ENCODE measurements at regions not wholly inside any gene's neighbourhood (a gene's known extent, or its start where the extent isn't known, plus 50 kb on each side); places are given as distances from the start of the nearest gene placed in this dataset.

DNA sequence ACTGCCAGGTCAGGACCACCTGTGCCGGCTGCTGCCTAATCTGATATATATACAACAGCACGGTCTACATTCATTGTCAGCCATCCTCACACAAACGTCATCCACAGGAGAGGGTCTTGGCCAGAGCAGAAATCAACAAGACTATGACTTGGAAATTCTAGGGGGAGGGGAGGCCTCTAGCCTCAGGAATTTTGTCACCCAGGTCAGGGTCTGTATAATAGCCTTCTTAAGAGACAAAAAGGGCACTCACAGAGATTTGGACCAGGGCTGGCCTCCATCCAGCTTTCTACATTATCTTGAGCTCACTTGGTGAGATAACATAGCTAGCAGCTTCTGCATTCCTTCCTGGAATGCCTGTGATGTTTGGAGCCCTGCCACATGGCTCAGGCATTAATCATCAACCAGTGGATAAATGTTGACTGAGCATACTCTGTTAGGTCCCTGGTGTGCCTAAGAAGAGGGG is 50.4 kb upstream of the CTIF start:
- Histone ChIP-seq H3K27ac (peak overlapping the region in 1 of 2 donors; percentile 63), H3K4me3 (no peak overlapping the region)
- TF ChIP-seq, protein P1, sequence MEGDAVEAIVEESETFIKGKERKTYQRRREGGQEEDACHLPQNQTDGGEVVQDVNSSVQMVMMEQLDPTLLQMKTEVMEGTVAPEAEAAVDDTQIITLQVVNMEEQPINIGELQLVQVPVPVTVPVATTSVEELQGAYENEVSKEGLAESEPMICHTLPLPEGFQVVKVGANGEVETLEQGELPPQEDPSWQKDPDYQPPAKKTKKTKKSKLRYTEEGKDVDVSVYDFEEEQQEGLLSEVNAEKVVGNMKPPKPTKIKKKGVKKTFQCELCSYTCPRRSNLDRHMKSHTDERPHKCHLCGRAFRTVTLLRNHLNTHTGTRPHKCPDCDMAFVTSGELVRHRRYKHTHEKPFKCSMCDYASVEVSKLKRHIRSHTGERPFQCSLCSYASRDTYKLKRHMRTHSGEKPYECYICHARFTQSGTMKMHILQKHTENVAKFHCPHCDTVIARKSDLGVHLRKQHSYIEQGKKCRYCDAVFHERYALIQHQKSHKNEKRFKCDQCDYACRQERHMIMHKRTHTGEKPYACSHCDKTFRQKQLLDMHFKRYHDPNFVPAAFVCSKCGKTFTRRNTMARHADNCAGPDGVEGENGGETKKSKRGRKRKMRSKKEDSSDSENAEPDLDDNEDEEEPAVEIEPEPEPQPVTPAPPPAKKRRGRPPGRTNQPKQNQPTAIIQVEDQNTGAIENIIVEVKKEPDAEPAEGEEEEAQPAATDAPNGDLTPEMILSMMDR (IDR thresholded peaks at IDR 0.05) = no peak
- DNase-seq (ENCODE audit: low spot score) = peak; percentile 92

DNA sequence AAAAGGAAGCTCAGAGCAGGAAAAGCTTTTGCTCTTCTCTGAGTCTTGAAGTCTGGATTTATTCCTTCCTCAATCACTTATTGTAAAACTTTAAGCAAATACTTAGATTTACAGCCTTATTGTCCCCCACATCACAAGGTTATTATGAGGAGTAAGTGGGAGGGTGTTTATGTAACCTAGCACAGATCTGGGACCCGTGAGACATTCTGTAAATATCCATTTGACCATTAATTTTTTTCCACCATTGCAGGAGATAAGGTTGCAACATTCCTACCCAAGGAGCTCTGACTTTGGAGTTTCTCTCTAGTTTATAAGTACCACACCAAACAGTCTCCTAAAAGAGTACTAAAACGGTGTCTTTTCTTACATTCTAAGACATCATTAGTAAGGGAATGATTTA is 52.1 kb upstream of the CTIF start:
- no peak for DNase-seq (ENCODE audit: low spot score)
- Histone ChIP-seq H3K27ac (peak overlapping the region; percentile 25 to 69), H3K4me3 (no peak overlapping the region)
- TF ChIP-seq, protein P1 (IDR thresholded peaks at IDR 0.05) = no peak

DNA sequence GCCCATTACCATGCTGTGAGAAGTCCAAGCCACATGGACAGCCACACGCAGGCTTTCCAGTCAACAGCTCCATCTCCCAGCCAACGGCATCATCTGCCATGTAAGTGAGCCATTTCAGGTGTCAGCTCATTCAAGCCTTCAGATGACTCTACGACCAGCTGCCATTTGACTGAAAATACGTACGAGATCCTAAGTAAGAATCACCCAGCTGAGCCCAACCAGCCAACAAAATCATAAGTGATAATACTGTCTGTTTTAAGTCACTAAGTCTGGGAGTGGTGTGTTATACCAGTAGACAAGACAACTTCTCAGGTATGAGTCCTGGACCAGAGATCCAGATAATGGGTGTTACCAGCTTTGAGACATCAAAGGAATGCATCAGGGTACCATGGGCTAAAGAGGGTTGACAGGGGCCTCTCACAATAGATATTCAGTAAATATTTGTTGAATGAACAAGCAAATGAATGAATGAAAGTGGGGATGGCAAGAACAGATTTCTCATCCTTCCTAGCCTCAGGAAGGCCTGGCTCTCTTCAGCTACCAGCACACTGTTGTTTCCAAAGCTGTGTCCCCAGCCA is 52.9 kb upstream of the CTIF start:
- peak overlapping the region; percentile 25 to 69 for H3K27ac ChIP-seq
- no peak for DNase-seq (ENCODE audit: low spot score)
- TF ChIP-seq, protein P1 (IDR thresholded peaks at IDR 0.05) = no peak
- H3K4me3 ChIP-seq = no peak overlapping the region

DNA sequence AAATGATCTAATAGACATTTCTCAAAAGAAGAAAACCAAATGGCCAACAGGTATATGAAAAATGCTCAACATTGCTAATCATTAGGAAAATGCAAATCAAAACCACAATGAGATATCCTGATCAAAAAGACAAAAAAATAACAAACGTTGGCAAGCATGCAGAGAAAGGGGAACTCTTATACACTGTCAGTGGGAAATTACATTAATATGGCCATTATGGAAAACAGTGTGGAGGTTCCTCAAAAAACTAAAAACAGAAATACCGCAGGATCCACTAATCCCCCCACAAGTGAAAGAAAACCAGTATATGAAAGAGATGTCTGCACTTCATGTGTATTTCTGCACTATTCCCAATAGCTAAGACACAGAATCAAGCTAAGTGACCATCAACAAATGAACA is 57.7 kb upstream of the CTIF start:
- TF ChIP-seq, protein P1 (IDR thresholded peaks at IDR 0.05) = no peak
- no peak for DNase-seq (ENCODE audit: low spot score)
- Histone ChIP-seq H3K27ac (no peak overlapping the region), H3K4me3 (no peak overlapping the region)

DNA sequence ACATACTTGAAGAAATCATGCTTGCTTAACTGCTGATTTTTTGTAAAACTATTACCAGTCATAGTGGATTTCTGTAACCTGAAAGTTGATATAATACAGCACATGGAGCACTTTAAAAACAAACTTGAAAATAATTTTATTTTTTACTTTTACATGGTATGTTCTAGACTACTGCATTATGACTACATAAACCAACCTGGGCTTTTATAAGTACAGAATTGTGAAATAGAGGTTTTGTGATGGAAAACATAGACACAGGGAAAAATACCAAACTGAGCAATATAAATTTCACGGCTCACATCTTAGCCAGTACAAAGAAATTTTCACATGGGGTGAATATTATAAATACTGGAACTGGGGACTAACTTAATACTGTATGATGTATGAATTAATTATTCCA is 59.3 kb upstream of the CTIF start:
- no peak overlapping the region for H3K27ac ChIP-seq
- H3K4me3 ChIP-seq = no peak overlapping the region
- DNase-seq (ENCODE audit: low spot score) = no peak
- TF ChIP-seq, protein P1 (IDR thresholded peaks at IDR 0.05) = no peak

DNA sequence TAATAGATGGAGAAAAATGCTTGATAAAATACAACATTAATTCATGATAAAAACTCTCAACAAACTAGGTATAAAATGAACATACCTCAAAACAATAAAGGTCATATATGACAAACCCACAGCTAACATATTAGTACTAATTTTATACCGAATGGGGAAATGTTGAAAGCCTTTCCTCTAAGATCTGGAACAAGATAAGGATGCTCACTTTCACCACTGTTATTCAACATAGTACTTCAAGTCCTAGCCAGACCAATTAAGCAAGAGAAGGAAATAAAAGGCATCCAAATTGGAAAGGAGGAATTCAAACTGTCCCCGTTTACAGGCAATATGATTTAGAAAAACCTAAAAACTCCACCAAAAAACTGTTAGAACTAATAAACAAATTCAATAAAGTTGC is 61.5 kb upstream of the CTIF start:
- no peak for DNase-seq (ENCODE audit: low spot score)
- Histone ChIP-seq H3K4me3 (no peak overlapping the region), H3K27ac (no peak overlapping the region)
- TF ChIP-seq, protein P1 (IDR thresholded peaks at IDR 0.05) = no peak

DNA sequence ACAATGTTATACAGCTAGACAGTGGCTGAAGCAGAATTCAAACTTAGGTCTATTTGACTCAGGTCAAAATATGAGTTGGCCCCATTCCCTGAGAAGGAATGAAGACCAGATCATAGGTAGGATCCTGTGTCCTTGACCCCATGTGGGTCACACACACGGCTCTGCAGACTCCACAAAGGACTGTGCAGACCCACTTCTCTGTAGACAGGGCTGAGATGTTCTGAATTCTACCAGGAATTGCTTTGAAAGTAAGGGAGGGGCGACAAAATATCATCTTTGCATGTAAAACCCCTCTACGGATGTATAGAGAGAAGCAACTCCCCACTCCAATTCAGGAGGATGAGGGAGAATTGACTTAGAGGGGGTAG is 62.3 kb upstream of the CTIF start:
- H3K27ac ChIP-seq = no peak overlapping the region
- H3K4me3 ChIP-seq = no peak overlapping the region
- TF ChIP-seq, protein P1 (IDR thresholded peaks at IDR 0.05) = no peak
- no peak for DNase-seq (ENCODE audit: low spot score)
